Liver (tissue), 7 donors: ENCODE measurements at regions not wholly inside any gene's neighbourhood (a gene's known extent, or its start where the extent isn't known, plus 50 kb on each side); places are given as distances from the start of the nearest gene placed in this dataset.

Experiments used
- DNase-seq: peaks from one replicate; pipeline ENCODE4 v3.0.0-alpha.2; 2017; ENCODE audit warnings: low spot score
- H3K27ac ChIP-seq, 2 donors: one replicate each; pipeline ENCODE4 v1.7.0; 2013; ENCODE audit warnings: inconsistent platforms in 2 of 2, low read length in 2 of 2, control low read depth in 1 of 2, low read depth in 1 of 2, mild to moderate bottlenecking in 1 of 2
- H3K27me3 ChIP-seq, 4 donors: one replicate each; pipeline versions ENCODE4 v1.6.1 to v1.7.0; 2013; ENCODE audit warnings: low read length in 3 of 4, inconsistent platforms in 1 of 4, mild to moderate bottlenecking in 1 of 4, moderate library complexity in 1 of 4; ENCODE audit not compliant: control insufficient read depth in 4 of 4, insufficient read depth in 4 of 4
- H3K36me3 ChIP-seq, 4 donors: one replicate each; pipeline versions ENCODE4 v1.6.1 to v1.7.0; 2013; ENCODE audit warnings: low read length in 3 of 4, mild to moderate bottlenecking in 3 of 4, low read depth in 1 of 4, moderate library complexity in 1 of 4; ENCODE audit not compliant: control insufficient read depth in 4 of 4, insufficient read depth in 3 of 4
- H3K4me1 ChIP-seq, 4 donors: one replicate each; pipeline versions ENCODE4 v1.6.1 to v1.7.0; 2013; ENCODE audit warnings: low read length in 3 of 4, mild to moderate bottlenecking in 3 of 4, moderate library complexity in 1 of 4; ENCODE audit not compliant: control insufficient read depth in 4 of 4, insufficient read depth in 4 of 4
- H3K4me3 ChIP-seq, 3 donors: one replicate each; pipeline versions ENCODE4 v1.6.1 to v1.7.0; 2013; ENCODE audit warnings: low read length in 3 of 3, control low read depth in 1 of 3, low read depth in 1 of 3, mild to moderate bottlenecking in 1 of 3
- H3K9ac ChIP-seq, 2 donors: one replicate each; pipeline ENCODE4 v1.7.0; 2013; ENCODE audit warnings: low read length in 2 of 2, mild to moderate bottlenecking in 2 of 2, moderate library complexity in 2 of 2, control low read depth in 1 of 2, low read depth in 1 of 2
- H3K9me3 ChIP-seq, 4 donors: one replicate each; pipeline versions ENCODE4 v1.6.1 to v1.7.0; 2013; ENCODE audit warnings: low read length in 3 of 4; ENCODE audit not compliant: control insufficient read depth in 4 of 4
- ATF3 ChIP-seq: IDR thresholded peaks from 2 replicates; pipeline ENCODE4 v1.6.1; 2016; ENCODE audit warnings: antibody characterized with exemption
- EGR1 ChIP-seq, 2 donors: IDR thresholded peaks; 2 replicates each; pipeline ENCODE4 v1.6.1; 2016 to 2018; ENCODE audit warnings: antibody characterized with exemption in 2 of 2, low read depth in 2 of 2
- FOXA2 ChIP-seq: IDR thresholded peaks from 2 replicates; pipeline ENCODE4 v1.6.1; 2016; ENCODE audit warnings: antibody characterized with exemption
- GABPA ChIP-seq, 2 donors: IDR thresholded peaks in 1 of 2; conservative IDR thresholded peaks in 1 of 2; 2 replicates each; pipeline ENCODE4 v1.6.1; 2016; ENCODE audit warnings: antibody characterized with exemption in 2 of 2, mild to moderate bottlenecking in 1 of 2, moderate library complexity in 1 of 2
- HNF4G ChIP-seq: IDR thresholded peaks from 2 replicates; pipeline ENCODE4 v1.6.1; 2016; ENCODE audit warnings: antibody characterized with exemption
- MAX ChIP-seq: IDR thresholded peaks from 2 replicates; pipeline ENCODE4 v1.6.1; 2016; ENCODE audit warnings: antibody characterized with exemption
- NR2F2 ChIP-seq: IDR thresholded peaks from 2 replicates; pipeline ENCODE4 v1.6.1; 2016; ENCODE audit warnings: antibody characterized with exemption
- RAD21 ChIP-seq, 2 donors: IDR thresholded peaks; 2 replicates each; pipeline ENCODE4 v1.6.1; 2016; ENCODE audit warnings: antibody characterized with exemption in 2 of 2, mild to moderate bottlenecking in 2 of 2
- RXRA ChIP-seq, 2 donors: IDR thresholded peaks; 2 replicates each; pipeline ENCODE4 v1.6.1; 2017 to 2018; ENCODE audit warnings: antibody characterized with exemption in 2 of 2, mild to moderate bottlenecking in 1 of 2
- SP1 ChIP-seq: IDR thresholded peaks from 2 replicates; pipeline ENCODE4 v1.6.1; 2018; ENCODE audit warnings: antibody characterized with exemption, mild to moderate bottlenecking
- TAF1 ChIP-seq: conservative IDR thresholded peaks from 2 replicates; pipeline ENCODE4 v1.6.1; 2016; ENCODE audit warnings: antibody characterized with exemption, mild to moderate bottlenecking
- YY1 ChIP-seq: IDR thresholded peaks from 2 replicates; pipeline ENCODE4 v1.6.1; 2016; ENCODE audit warnings: antibody characterized with exemption, mild to moderate bottlenecking
- WGBS: extraction: QIAGEN DNeasy Blood & Tissue Kit; methylation state at CpG from one replicate; pipeline ENCODE4 v1.1.7; 2013; 5-methylcytosine and 5-hydroxymethylcytosine counted together
- TF ChIP-seq, protein P1 (sequence below): IDR thresholded peaks from 2 replicates; pipeline ENCODE4 v1.6.1; 2016; ENCODE audit warnings: antibody characterized with exemption
- TF ChIP-seq, protein P2 (sequence below): IDR thresholded peaks from 2 replicates; pipeline ENCODE4 v1.6.1; 2016; ENCODE audit warnings: antibody characterized with exemption, mild to moderate bottlenecking
- donor health status: healthy.
- donor health status: healthy.
- donor health status: healthy.
- donor health status: healthy.

- no peak for TF ChIP-seq MAX
Observed at GRCh38 chr20:11234181-11234580, 560.4 kb upstream of the JAG1 start (continued).

- Histone ChIP-seq H3K9me3 (no peaks in the 10 kb centered on the region), H3K36me3 (no peaks in the 10 kb centered on the region), H3K9ac (no peak overlapping the region), H3K4me1 (no peaks in the 10 kb centered on the region), H3K27me3 (no peaks in the 10 kb centered on the region), H3K27ac (no peak overlapping the region), H3K4me3 (no peak overlapping the region)
- no peak for TF ChIP-seq RXRA (IDR thresholded peaks at IDR 0.05)
- no peak for TF ChIP-seq FOXA2
- TF ChIP-seq NR2F2, result no peak
- DNase-seq, result no peak
- 48% methylated on average over 1 of the region's 1 CpG for WGBS
Observed at GRCh38 chr20:11234608-11235007, 560.8 kb upstream of the JAG1 start.

DNA sequence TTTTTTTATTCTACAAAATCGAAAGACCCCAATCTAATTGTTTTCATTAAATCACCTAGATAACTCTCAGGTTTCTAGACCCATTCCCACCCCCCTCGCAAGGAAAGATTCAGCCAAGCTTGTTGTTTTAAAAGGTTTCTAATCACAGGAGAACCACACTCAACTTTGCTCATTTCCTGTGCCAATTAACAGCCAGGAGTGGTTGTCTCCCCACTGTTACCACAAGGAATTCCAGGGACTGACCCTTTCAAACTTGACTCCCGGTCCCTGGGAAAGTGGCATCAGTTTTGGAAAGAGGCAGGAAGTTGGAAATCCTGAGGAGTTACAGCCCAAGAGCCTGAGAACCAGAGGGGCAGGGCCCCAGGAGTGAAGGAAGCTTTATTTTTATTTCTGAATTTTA lies 561.3 kb upstream of the JAG1 start:
- Histone ChIP-seq H3K36me3 (no peaks in the 10 kb centered on the region), H3K27ac (no peak overlapping the region), H3K27me3 (peaks cover 0 to 2% (median 0%) of the 10 kb centered on the region in 4 donors), H3K9ac (no peak overlapping the region), H3K9me3 (no peaks in the 10 kb centered on the region), H3K4me3 (no peak overlapping the region), H3K4me1 (no peaks in the 10 kb centered on the region)
- WGBS, result 65% methylated on average over 3 of the region's 3 CpGs
- no peak for DNase-seq
- no peak for TF ChIP-seq RXRA (IDR thresholded peaks at IDR 0.05)
- no peak for TF ChIP-seq SP1
- TF ChIP-seq, protein P1, sequence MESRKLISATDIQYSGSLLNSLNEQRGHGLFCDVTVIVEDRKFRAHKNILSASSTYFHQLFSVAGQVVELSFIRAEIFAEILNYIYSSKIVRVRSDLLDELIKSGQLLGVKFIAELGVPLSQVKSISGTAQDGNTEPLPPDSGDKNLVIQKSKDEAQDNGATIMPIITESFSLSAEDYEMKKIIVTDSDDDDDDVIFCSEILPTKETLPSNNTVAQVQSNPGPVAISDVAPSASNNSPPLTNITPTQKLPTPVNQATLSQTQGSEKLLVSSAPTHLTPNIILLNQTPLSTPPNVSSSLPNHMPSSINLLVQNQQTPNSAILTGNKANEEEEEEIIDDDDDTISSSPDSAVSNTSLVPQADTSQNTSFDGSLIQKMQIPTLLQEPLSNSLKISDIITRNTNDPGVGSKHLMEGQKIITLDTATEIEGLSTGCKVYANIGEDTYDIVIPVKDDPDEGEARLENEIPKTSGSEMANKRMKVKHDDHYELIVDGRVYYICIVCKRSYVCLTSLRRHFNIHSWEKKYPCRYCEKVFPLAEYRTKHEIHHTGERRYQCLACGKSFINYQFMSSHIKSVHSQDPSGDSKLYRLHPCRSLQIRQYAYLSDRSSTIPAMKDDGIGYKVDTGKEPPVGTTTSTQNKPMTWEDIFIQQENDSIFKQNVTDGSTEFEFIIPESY, result no peak

- WGBS, result 96% methylated on average over 2 of the region's 2 CpGs
- H3K4me3 ChIP-seq, result no peak overlapping the region
- H3K4me1 ChIP-seq, result no peaks in the 10 kb centered on the region
- no peak overlapping the region for H3K27ac ChIP-seq
- H3K9me3 ChIP-seq, result no peaks in the 10 kb centered on the region
- H3K36me3 ChIP-seq, result no peaks in the 10 kb centered on the region
- H3K9ac ChIP-seq, result no peak overlapping the region
- peaks cover 0 to 2% (median 1%) of the 10 kb centered on the region in 4 donors for H3K27me3 ChIP-seq
- DNase-seq, result no peak
- TF ChIP-seq GABPA (IDR thresholded peaks at IDR 0.05 in 1 of 2, conservative IDR thresholded peaks at IDR 0.05 in 1 of 2) (no peak), HNF4G (no peak), TAF1 (no peak), ATF3 (no peak), EGR1 (IDR thresholded peaks at IDR 0.05; ENCODE audit: low read depth in 2 of 2) (no peak), YY1 (no peak), RAD21 (IDR thresholded peaks at IDR 0.05) (no peak)
- TF ChIP-seq, protein P2, sequence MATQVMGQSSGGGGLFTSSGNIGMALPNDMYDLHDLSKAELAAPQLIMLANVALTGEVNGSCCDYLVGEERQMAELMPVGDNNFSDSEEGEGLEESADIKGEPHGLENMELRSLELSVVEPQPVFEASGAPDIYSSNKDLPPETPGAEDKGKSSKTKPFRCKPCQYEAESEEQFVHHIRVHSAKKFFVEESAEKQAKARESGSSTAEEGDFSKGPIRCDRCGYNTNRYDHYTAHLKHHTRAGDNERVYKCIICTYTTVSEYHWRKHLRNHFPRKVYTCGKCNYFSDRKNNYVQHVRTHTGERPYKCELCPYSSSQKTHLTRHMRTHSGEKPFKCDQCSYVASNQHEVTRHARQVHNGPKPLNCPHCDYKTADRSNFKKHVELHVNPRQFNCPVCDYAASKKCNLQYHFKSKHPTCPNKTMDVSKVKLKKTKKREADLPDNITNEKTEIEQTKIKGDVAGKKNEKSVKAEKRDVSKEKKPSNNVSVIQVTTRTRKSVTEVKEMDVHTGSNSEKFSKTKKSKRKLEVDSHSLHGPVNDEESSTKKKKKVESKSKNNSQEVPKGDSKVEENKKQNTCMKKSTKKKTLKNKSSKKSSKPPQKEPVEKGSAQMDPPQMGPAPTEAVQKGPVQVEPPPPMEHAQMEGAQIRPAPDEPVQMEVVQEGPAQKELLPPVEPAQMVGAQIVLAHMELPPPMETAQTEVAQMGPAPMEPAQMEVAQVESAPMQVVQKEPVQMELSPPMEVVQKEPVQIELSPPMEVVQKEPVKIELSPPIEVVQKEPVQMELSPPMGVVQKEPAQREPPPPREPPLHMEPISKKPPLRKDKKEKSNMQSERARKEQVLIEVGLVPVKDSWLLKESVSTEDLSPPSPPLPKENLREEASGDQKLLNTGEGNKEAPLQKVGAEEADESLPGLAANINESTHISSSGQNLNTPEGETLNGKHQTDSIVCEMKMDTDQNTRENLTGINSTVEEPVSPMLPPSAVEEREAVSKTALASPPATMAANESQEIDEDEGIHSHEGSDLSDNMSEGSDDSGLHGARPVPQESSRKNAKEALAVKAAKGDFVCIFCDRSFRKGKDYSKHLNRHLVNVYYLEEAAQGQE, result no peak
- TF ChIP-seq, protein P1, result no peak
Observed at GRCh38 chr20:11242320-11242719, 568.5 kb upstream of the JAG1 start.
